GM18861 (cell line): ENCODE measurements at regions not wholly inside any gene's neighbourhood (a gene's known extent, or its start where the extent isn't known, plus 50 kb on each side); places are given as distances from the start of the nearest gene placed in this dataset.
"Not testable (repeated sequence)": the region's sequence is repeated elsewhere in the genome, so short reads cannot be mapped to it uniquely, and the experiment has no call there.

ENCODE experiments used
- ATAC-seq: cut with Tn5 transposase; IDR thresholded peaks from one replicate; pipeline ENCODE4 v1.9.1; 2021; ENCODE audit not compliant: unreplicated experiment

DNA sequence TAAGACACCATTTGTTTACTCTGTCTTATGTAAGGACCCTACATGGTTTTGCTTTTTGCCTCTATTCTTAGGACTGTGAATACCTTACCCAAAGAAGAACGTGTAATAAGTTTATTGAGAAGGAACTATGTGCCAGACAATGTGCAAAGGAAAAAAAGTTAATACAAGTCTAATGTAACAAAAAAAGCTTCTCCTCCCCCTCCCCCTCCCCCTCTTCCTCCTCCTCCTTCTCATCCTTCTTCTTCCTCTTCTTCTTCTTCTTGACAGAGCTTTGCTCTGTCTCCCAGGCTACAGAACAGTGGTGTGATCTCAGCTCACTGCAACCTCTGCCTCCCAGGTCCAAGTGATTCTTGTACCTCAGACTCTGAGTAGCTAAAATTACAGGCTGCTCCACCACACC is 50.9 kb upstream of the MITF start:
- ATAC-seq, result no peak

DNA sequence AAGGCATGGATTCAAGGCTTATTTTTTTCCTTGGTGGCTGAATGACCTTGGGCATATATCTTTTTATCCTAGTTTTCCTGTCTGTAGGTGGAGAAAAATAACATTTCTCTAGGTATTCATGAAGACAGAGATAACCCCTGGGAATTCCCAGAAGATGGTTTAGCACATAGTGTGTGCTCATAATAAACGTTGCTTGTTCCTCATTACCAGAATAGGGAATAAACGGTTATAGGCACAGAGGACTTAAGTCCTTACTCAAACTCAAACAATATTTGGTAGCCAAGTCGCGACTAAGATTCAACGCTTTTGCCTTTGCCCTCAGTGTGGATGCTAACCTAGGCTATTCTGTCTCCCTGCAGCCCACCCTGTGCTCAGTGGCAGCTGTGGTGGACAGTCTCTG is 51.6 kb upstream of the MITF start:
- no peak for ATAC-seq

DNA sequence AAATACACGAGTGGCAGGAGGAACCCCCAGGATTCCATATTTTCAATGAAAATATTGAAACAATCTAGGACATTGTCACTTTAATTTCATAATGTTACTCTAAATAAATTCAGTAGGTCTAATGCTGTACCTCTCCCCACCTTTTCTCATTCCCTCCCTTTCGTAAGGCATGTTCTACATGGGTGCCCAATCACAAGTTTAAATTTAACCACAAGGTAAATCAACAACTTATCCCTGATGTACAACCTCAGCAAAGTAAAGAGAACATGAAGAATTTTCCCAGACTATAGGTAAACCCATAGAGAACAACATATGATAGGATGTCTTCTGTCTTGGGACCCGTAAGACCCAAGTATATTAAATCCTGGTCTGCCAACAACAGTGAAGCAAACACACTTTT is 53.2 kb upstream of the MITF start:
- ATAC-seq, result no peak

DNA sequence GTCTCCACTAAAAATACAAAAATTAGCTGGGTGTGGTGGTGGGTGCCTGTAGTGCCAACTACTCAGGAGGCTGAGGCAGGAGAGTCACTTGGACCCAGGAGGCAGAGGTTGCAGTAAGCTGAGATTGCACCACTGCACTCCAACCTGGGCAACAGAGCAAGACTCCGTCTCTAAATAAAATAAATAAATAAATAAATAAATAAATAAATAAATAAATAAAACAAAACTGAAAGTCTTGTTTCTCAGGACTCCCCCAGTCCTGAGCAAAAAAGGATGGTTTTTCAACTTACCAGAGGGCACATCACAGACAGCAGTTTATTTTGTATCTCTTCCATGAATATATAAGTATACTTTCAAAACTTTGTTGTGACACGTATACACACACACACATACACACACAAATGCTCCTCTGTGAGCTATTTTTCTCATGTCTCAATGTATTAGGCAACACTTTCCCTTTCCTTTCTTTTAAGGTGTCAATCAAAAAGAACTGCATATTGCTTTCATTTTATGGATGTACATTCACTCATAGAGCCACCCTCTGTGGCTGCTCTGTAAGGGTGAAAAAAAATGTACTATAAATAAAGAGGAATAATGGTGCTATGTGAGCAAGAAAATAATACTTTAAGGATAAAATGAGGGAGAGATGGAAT is 54.8 kb upstream of the MITF start:
- ATAC-seq, result no peak

DNA sequence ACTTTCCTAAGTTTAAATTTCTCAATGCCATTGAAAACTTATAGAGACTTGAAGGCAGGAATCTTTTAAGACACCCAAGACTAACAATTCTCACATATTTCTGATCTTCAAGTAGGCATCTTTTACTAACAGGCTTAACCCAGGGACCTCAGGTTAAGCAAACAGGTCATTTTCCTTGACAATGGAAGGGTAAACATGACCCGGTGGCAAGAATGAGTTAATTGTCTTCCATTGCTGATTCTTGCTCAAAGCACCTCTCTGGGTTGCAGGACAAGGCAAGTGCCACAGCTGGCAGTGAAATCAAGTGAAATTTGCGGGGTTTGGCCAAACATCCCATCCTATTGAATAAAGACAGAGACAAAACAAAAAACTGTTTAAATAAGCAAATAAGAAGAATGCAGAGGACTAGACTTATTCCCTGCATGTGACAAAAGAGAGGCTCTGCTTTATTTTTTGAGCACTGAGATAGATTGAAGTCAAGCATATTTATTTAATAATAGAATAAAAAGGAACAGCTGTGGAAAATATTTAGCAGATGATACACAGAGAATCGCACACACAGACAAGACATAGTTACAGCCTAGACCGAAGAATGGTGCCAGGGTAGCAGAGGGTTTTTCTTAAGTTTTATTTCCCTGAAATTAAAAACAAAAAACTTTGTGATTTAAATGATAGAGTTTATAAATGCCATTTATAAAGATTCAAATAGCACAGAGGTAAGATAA is 56.0 kb upstream of the MITF start:
- ATAC-seq, result no peak

DNA sequence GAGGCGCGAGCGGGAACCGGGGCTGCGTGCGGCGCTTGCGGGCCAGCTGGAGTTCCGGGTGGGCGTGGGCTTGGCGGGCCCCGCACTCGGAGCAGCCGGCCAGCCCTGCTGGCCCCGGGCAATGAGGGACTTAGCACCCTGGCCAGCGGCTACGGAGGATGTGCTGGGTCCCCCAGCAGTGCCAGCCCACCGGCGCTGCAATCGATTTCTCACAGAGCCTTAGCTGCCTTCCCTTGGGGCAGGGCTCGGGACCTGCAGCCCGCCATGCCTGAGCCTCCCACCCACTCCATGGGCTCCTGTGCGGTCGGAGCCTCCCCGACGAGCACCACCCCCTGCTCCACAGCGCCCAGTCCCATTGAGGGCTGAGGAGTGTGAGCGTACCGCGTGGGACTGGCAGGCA is 61.8 kb upstream of the MITF start:
- not testable (repeated sequence) for ATAC-seq

DNA sequence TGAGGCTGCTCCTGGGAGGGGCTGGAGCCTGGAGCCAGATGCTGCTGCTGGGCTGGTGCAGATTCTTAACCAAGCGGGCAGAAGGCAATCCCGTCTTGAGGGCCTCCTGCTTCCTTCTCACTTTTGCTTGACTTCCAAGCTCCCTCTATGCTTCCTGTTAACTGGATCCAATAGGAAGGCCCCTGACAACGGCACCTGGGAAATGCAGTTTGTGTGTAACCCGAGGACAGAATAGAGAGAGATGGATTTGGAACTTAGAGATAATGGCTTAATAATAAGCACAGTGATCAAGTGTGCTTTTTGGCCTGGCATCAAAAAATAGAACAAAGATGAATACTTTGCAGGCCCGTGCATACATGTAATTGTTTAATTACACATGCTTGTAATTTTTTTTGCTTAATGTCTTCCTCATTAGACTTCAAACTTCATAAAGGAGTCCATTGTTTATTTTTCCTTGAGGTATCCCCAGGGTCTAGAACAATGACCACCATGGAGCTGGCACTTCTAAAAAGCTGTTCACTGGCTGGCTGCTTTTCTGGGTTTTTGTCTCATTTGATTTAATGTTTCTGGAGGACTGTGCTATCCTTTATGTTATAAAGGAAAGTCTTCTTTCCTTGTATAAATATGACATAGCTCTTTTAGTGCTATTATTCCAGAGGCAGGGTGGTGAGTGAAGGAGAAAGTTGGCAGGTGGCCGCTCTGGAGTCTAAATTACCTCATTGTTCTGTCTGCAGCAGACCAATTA is 63.3 kb upstream of the MITF start:
- ATAC-seq, result no peak

DNA sequence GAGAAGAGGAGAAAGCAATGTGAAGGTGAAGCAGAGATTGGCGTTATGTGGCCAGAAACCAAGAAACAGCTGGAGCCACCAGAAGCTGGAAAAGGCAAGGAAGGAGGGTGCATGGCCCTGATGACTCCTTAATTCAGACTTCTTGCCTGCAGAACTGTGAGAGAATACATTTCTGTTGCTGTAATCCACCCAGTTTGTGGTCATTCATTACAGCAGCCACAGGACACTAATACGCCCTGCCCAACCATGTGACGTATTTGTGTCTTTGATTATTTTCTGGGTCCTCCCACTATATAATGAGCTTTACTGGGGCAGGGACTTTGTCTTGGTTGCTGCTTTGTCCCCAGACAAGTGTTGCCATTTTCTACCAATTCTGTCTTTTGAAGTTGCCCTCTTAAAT is 64.5 kb upstream of the MITF start:
- no peak for ATAC-seq

DNA sequence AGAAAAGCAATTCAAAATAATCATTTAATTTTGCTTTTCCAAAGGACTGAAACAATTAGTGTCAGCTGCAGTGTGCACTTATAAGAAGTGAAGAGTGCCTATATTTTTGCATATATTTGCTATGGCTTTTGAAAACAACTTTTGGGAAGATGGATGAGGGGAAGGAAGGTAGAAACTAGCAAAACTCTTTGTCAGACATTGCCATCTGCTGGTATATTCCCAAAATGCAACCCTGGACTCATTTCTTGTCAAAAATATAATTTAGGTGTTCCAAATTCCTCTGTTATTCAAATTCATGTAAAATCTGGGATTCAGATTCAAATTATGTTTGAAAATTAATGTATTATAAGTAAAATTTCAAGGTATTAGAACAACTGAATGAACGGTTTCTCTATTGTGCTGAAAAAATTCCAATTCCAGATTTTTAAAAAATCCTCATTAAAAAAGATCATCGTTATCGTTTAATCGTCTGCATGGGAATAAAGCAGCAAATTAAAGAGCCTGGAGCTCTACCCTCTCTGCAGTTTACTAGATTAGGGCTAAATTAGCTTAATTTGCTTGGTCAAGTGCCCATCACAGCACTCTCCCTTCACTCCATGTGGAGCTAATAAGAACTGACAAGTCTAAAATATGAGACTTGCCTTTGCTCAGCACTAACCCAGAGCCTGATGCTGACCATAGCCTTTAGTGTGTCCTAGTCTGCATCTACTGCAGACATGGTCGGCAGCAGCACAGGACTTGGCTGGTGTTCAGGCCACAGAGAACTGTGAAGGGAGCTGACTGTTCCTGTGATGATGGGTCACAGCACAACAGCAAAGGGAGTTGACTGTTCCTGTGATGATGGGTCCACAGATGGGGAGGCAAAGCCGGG is 67.9 kb upstream of the MITF start:
- no peak for ATAC-seq

DNA sequence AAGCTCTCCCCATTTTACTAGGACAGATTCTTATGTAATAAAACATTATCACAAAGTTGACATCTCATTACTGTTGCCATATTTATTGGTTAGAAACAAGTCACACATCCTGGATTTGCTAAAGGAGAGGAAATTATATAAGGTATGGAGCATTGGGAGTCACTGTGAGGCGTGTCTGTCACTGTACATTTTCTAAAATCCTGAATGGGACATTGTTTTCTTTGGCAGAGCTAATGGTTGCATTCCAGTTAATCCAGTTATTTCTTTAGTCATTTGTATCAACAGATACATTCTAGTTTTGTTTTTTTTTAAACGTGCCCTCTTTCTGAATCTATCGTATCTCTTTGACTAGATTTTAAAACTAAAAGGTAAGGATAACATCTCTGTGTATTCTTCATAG is 70.2 kb upstream of the MITF start:
- ATAC-seq, result no peak

DNA sequence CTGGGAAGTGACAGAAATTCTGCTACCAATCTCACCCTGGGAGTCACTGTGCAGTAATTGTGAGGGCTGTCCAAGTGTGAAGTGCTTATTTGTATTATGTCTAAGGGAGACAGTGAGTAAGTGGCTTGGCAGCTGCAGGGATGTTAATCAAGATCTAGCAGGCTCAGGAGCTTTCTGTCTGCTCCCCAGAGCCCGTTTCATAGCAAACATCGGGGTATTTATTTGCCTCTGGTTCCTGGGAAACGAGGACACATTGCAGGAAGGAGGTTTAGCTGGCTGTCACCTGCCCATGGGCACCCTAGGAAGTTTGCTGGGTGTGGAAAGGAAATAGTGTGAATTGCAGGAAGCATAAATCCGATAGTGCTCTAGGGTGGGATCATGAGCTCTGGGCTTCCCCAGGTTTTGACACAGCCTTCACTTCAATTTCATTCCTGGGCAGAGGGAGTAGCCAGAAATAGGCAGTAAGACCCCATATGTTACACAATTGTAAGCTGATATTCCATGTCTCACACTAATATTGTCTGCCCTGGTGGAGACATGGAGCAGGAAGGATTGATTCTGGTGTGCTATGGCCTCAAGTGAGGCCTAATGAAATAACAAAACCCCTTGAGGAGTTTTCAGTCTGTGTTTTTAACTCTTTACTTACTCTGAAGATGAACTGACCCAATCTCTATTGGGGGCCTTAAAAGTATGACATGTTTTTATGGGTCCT is 74.1 kb upstream of the MITF start:
- ATAC-seq, result no peak

DNA sequence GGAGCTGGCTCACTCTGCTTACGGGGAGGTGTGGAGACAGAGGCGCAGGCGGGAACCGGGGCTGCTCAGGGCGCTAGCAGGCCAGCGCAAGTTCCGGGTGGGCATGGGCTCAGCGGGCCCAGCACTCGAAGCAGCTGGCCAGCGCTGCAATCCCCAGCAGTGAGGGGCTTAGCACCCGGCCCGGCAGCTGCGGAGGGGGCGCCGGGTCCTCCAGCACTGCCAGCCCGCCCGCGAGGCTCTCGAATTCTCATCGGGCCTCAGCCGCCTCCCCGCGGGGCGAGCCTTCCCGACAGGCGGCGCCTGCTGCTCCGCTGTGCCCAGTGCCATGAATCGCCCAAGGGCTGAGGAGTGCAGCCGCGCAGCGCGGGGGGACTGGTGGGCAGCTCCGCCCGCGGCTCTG is 78.6 kb upstream of the MITF start:
- no peak for ATAC-seq

DNA sequence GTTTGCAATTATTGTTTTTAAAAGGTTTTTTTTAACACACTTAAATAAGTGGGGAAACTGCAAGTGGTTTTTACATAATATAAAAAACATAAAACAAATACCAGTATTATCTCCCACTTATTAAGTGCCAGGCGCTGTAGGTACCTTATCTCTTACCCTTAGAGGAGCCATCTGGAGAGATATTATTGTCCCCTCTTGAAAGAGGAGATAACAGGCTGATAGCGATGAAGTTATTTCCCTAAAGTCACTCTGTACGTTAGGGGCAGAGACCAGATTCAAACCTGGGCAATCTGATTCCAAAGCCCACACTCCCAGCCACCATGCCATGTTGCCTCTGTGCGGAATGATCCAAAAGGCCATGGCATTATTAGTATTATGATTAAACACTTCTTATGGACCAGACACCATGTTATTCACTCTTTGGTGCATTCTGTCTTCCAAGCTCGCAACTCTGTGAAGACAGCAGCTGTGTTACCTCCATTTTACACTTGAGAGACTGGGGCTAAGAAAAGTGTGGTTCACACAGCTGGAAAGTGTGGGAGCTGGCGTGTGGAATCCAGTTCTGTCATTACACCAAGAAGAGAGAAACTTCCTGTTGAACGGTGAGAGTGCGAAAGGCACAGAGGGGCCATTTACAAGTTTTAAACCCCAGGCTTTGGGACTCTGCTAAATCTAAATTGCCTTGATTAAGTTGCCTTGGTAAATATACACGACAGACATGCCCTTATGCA is 79.9 kb upstream of the MITF start:
- no peak for ATAC-seq

DNA sequence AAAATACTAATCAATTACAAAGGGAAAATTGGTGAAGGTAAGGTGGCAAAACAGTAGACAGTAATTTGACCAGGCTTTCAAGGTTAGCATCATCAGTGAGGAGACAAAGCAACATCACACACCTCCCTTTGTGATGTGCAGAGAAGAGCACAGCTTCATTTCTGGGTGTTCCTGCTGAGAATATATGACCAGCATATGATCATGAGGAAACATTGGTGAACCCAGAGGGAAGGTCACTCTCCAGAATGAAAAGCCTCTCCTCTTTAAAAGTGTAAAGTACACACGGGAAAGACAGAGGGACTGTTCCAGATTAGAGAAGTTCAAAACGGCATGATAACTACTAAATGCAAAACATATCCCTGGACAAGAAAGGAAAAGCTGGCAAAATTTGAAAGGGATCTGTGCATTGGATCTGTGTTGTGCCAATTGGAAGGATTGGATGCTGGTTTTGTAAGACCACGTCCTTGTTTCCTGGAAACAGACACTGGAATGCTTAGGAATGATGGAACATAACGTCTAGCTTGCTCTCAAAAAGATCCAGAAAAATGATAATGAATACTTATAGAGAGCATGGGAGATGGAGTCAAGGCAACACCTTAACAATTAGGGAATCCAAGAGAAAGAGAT is 80.6 kb upstream of the MITF start:
- ATAC-seq, result no peak

DNA sequence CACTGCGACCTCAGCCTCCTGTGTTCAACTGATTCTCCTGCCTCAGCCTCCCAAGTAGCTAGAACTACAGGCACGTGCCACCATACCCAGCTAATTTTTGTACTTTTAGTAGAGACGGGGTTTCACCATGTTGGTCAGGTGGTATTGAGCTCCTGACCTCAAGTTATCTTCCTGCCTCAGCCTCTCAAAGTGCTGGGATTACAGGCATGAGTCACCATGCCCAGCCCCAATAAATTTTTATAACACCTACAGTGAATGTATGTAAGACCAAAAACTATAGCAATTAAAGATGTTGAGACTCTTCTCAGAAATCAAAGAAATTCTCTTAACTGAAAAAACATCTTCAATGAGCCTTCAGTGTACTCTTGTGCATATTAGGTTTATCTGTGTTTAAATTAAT is 82.2 kb upstream of the MITF start:
- ATAC-seq, result not testable (repeated sequence)

DNA sequence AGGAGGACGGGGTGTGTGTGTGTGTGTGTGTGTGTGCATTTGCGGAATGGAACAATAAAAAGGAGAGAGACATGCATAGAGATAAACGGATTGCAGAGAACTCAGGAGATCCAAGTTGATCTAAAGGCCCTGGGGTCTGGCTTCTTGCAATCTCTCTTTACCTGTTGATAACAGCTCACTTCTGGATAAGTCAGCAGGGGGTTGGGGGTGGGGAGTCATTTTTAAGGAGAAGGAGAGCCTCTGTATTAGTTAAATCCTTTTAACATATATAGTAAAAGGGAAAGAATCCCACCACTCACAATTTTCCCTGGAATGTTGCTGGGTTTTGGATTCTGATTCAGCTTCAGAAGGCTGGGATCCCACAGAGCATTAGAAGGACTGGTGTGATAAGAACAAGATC is 87.5 kb upstream of the MITF start:
- ATAC-seq, result no peak

DNA sequence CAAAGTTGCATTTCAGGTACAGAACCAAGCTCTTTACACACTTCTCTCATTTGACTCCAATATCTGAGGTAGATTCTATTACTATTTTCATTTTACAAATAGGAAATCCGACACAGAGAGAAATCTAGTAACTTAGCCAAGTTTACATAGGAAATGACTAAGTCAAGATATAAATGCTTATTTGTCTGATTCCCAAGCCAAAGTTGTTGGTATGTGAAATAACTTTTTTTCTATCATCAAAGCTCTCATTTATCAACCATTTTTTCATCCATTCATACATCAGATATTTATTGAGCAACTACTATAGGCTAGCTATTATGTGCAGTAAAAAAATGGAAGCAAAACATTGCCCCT is 89.2 kb upstream of the MITF start:
- no peak for ATAC-seq

DNA sequence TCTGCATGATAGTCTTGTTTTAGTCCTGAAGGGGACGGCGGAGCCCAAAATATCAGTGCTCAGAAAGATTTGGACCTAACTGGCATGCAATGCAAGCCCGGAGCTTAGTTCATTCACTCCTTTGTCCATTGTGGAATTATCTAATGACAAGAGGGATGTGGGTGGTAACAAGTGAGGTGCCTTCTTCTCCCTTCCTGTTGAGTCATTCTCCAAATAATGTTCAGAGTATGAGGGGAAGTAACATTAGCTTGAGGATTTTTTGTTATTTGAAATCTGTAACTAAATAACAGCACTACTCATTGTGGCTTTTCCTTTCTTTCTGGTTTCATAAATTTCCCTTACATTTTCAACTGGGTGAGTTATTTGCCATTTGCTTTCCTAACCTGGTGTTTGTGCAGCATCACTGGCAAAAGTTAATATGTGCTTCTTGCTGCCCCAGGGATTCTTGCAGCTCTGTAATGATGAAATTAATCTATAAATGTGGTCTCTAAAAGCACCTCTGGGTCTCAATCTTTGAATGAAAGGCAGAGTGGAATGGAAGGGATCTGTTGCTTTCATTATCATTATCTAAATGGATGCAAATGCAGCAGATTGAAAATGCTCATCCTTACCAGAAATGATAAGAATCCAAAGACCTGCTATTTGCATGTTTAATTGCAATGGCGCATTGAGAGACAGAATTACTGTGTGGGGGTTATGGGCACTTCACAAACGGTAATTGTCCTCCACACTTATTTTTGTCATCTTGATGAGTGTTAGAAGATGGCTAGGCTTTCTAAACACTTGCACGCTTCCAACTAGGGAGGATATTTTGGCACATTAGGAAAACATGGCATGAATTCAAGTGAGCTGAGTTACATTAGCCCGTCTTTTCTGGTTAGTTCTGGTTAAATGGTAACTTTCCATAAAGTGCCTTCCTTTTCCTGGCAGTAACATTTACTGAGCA is 89.9 kb upstream of the MITF start:
- ATAC-seq, result no peak

DNA sequence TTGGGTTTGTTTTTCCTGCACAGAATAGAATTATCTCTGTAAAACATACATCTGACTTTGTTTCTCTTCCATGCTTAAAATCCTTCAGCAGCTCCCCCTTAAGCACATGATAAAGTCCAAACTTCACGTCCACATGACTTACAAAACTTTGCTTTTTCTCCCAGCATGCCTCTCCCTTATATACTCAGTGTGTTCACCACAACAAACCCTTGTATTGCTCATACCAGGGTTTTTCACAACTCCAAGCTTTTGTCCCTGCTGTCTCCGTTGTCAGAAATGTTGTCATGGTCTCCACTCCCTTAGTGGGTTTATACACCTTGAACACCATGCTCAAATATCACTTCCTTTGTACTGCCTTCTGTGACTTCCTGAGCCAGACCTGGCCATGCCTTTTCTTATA is 91.1 kb upstream of the MITF start:
- ATAC-seq, result no peak
